ENCODE measurements at regions not wholly inside any gene's neighbourhood (a gene's known extent, or its start where the extent isn't known, plus 50 kb on each side); places are given as distances from the start of the nearest gene placed in this dataset.
"Not testable (repeated sequence)": the region's sequence is repeated elsewhere in the genome, so short reads cannot be mapped to it uniquely, and the experiment has no call there.

DNA sequence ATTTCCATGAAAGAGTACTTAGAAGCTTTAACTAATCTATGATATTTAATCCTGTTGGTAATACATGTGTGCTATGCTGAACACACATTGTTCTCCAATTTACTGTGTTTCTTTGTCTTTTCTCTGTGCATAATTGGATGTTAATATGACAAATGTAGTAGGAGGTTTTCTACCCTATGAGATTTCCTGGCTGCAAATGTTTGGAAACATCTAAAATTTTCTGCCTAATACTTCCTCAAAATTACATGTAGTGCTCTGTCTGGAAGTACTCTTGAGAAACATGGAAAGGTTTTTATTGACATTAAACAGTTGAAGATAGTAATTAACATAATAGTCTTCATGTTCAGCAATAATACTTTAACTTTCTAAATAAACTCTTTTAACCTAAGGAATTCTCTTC is 213.0 kb downstream of the KITLG start:
- no peaks in the 10 kb centered on the region for H3K27me3 Mint-ChIP-seq
- H3K9me3 Mint-ChIP-seq = peaks cover 2 to 3% of the 10 kb centered on the region in 2 donors
- H3K27ac Mint-ChIP-seq = no peak overlapping the region
- no peaks in the 10 kb centered on the region for H3K4me1 Mint-ChIP-seq
- no peaks in the 10 kb centered on the region for H3K36me3 Mint-ChIP-seq
- H3K4me3 Mint-ChIP-seq = no peak overlapping the region
- DNase-seq (no peak), ATAC-seq (replicated peaks) (no peak)

GRCh38 chr12:88368077-88368476 is 212.2 kb downstream of the KITLG start:
- not testable (repeated sequence) for H3K27me3 Mint-ChIP-seq; H3K9me3 Mint-ChIP-seq; ATAC-seq (replicated peaks); H3K4me3 Mint-ChIP-seq; H3K4me1 Mint-ChIP-seq; H3K27ac Mint-ChIP-seq; H3K36me3 Mint-ChIP-seq; DNase-seq

GRCh38 chr12:88371416-88372183 is 208.7 kb downstream of the KITLG start:
- DNase-seq (no peak), ATAC-seq (replicated peaks) (no peak)
- H3K4me1 Mint-ChIP-seq = no peaks in the 10 kb centered on the region
- H3K27me3 Mint-ChIP-seq = no peaks in the 10 kb centered on the region
- H3K27ac Mint-ChIP-seq = no peak overlapping the region
- no peaks in the 10 kb centered on the region for H3K36me3 Mint-ChIP-seq
- peaks cover 0 to 3% of the 10 kb centered on the region in 2 donors for H3K9me3 Mint-ChIP-seq
- H3K4me3 Mint-ChIP-seq = no peak overlapping the region

DNA sequence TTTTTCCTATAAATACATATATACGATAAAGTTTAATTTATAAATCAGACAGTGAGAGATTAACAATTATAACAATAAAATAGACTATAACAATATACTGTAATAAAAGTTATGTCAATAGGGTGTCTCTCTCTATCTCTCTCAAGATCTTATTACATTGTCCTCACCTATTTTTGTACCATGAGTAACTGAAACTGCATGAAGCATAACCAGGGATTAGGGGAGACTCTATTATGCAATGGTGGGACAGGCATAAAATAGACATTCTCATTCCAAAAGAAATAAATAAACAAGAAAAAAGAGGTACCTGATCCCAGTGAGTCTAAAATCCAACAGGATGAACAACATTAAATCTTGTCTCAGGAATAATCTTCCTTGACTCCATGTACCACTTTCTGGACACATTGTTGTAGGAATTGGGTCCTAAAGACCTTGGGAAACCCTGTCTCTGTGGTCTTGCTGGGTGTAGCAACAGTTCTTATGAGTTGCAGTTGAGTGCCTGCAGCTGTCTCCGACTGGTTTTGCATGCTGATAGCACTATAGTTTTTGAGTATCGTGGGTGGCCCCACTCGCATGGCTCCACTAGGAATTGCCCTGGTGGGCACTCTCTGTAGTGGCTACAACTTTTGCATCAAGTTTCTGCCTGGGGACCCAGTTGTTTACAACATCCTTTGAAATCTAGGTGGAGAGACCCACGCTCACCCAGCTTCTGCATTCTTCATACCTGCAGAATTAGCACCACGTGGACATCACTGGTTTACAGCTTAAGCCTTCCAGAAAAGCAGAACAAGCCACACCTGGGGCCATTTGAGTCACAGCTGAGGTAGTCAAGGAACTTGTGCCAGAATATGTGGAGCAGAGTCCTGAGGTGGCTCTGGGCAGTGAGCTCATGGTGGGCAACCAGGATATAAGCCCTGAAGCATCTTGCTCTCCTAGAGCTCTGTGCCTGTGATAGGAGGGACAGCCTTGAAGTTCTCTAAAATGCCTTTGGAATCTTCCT is 204.7 kb downstream of the KITLG start:
- DNase-seq = no peak
- ATAC-seq (replicated peaks) = no peak
- H3K27me3 Mint-ChIP-seq = no peaks in the 10 kb centered on the region

GRCh38 chr12:88377973-88378372 is 202.3 kb downstream of the KITLG start:
- ATAC-seq (replicated peaks) = no peak
- peaks cover 0 to 3% of the 10 kb centered on the region in 2 donors for H3K9me3 Mint-ChIP-seq
- H3K36me3 Mint-ChIP-seq = no peaks in the 10 kb centered on the region
- DNase-seq = no peak
- H3K27me3 Mint-ChIP-seq = no peaks in the 10 kb centered on the region
- H3K4me1 Mint-ChIP-seq = no peaks in the 10 kb centered on the region
- H3K4me3 Mint-ChIP-seq = no peak overlapping the region
- H3K27ac Mint-ChIP-seq = no peak overlapping the region

More for the DNA sequence above, 204.7 kb downstream of the KITLG start:
- no peak overlapping the region for H3K4me3 Mint-ChIP-seq
- H3K27ac Mint-ChIP-seq = no peak overlapping the region
- no peaks in the 10 kb centered on the region for H3K36me3 Mint-ChIP-seq
- H3K4me1 Mint-ChIP-seq = no peaks in the 10 kb centered on the region
- H3K9me3 Mint-ChIP-seq = no peaks in the 10 kb centered on the region

DNA sequence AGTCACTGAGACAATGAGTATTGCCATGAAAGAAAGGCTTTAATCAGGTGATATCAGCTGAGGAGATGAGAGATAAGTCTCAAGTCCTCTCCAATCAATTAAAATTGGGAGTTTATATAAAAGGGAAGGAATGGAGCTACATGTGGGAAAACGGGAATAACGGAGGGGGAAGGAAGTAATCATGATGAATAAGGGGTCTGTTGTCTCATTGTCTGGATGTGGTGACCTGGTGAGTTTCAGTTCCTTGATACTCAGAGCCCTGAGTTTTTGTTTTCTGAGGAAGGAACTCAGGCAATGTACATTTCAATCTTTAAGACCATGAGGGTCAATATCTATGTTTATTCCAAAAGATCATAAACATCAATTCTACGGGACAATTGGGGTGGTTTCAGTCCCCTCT is 198.8 kb downstream of the KITLG start:
- Mint-ChIP-seq H3K4me3 (no peak overlapping the region), H3K27ac (no peak overlapping the region)
- ATAC-seq (replicated peaks) = no peak

DNA sequence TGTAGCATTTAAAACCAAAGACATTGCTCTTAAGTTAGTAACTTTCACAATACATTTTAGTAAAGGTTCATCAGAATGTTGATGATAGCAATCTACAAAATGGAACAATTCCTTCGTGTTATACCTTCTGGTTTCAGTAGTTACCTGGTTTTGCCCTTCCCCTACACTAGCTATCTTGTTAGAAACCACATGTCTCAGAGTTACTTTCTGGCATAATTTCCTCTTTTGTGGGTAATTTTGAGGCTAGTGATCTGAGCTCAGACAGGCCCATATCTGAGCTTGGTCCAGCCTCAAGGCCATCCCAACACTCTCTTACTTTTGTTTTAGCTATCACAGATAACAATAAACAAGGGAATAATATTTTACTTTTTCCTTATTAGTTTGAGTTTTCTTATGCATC is 196.9 kb downstream of the KITLG start:
- Mint-ChIP-seq H3K4me3 (no peak overlapping the region), H3K9me3 (peaks cover under 1 to 5% of the 10 kb centered on the region in 2 donors), H3K36me3 (no peaks in the 10 kb centered on the region), H3K4me1 (peaks cover 2 to 4% of the 10 kb centered on the region in 2 donors), H3K27me3 (no peaks in the 10 kb centered on the region), H3K27ac (no peak overlapping the region)
- DNase-seq (no peak), ATAC-seq (replicated peaks) (no peak)

More for the DNA sequence above, 198.8 kb downstream of the KITLG start:
- DNase-seq = no peak
- Mint-ChIP-seq H3K36me3 (no peaks in the 10 kb centered on the region), H3K9me3 (peaks cover 0 to 4% of the 10 kb centered on the region in 2 donors), H3K27me3 (no peaks in the 10 kb centered on the region), H3K4me1 (no peaks in the 10 kb centered on the region)

- ATAC-seq (replicated peaks) (peak; percentile 69 to 70), DNase-seq (no peak)
- peaks cover 3 to 7% of the 10 kb centered on the region in 2 donors for H3K9me3 Mint-ChIP-seq
- H3K36me3 Mint-ChIP-seq = no peaks in the 10 kb centered on the region
- no peak overlapping the region for H3K27ac Mint-ChIP-seq
- peaks cover 4 to 13% of the 10 kb centered on the region in 2 donors for H3K4me1 Mint-ChIP-seq
- H3K27me3 Mint-ChIP-seq = peaks cover 0 to 4% of the 10 kb centered on the region in 2 donors
- no peak overlapping the region for H3K4me3 Mint-ChIP-seq
Measured at GRCh38 chr12:88388566-88389540, 191.4 kb downstream of the KITLG start.

DNA sequence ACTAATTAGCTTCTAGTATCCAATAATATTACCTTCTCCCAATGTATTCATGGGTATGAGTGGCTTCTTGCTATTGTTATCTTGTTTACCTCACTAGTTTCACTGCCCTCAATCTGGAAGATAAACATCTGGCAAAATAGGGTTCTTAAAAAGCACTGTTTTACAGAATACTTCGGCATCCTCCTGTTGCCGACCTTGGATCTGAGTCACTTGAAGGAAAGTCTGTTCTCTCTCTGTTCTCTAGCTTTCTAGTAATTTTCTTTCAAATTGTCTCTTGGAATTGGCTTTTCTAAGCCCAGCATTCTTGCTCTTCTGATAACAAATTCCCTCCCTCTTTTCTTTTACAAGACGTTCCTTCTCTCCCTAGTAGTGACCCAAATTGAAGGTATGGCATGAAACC is 189.5 kb downstream of the KITLG start:
- Mint-ChIP-seq H3K9me3 (peaks cover 3 to 8% of the 10 kb centered on the region in 2 donors), H3K27me3 (peaks cover 0 to 4% of the 10 kb centered on the region in 2 donors), H3K4me1 (peaks cover 4 to 13% of the 10 kb centered on the region in 2 donors), H3K4me3 (no peak overlapping the region), H3K27ac (no peak overlapping the region), H3K36me3 (no peaks in the 10 kb centered on the region)
- ATAC-seq (replicated peaks) (no peak), DNase-seq (no peak)

DNA sequence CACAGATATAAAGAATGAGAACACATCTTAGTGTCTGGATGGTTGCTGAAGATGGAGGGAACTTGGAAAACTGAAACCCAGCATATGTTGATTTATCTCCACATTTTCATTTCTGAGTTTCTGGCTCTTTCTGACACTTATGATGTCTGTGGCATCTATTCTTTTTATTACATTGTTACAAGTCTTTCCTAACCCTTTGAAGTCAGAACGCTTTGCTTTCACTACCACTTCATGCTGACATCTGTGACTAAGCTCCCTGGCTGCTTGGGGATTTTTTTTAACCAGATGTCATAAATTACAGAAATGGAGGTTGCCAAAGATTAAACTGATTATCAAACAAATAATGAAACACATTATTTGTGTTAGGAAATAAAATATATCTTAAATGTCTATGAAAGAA is 188.7 kb downstream of the KITLG start:
- H3K27ac Mint-ChIP-seq = no peak overlapping the region
- ATAC-seq (replicated peaks) = no peak
- peaks cover 4 to 13% of the 10 kb centered on the region in 2 donors for H3K4me1 Mint-ChIP-seq
- no peak for DNase-seq
- H3K36me3 Mint-ChIP-seq = no peaks in the 10 kb centered on the region
- peaks cover 3 to 8% of the 10 kb centered on the region in 2 donors for H3K9me3 Mint-ChIP-seq
- H3K27me3 Mint-ChIP-seq = peaks cover 0 to 4% of the 10 kb centered on the region in 2 donors
- no peak overlapping the region for H3K4me3 Mint-ChIP-seq

GRCh38 chr12:88393017-88393767 is 187.1 kb downstream of the KITLG start:
- no peak for DNase-seq
- ATAC-seq (replicated peaks) = peak in 1 of 2 donors; percentile 23
- Mint-ChIP-seq H3K27me3 (peaks cover 0 to 4% of the 10 kb centered on the region in 2 donors), H3K4me1 (peaks cover 4 to 11% of the 10 kb centered on the region in 2 donors), H3K4me3 (no peak overlapping the region), H3K27ac (no peak overlapping the region), H3K36me3 (no peaks in the 10 kb centered on the region), H3K9me3 (peaks cover 3 to 8% of the 10 kb centered on the region in 2 donors)

GRCh38 chr12:88398031-88398430 is 182.2 kb downstream of the KITLG start:
- H3K4me1 Mint-ChIP-seq = no peaks in the 10 kb centered on the region
- no peaks in the 10 kb centered on the region for H3K27me3 Mint-ChIP-seq
- no peaks in the 10 kb centered on the region for H3K36me3 Mint-ChIP-seq
- DNase-seq (no peak), ATAC-seq (replicated peaks) (no peak)
- H3K27ac Mint-ChIP-seq = no peak overlapping the region
- H3K9me3 Mint-ChIP-seq = peaks cover 0 to 4% of the 10 kb centered on the region in 2 donors
- H3K4me3 Mint-ChIP-seq = no peak overlapping the region

- H3K36me3 Mint-ChIP-seq = no peaks in the 10 kb centered on the region
- DNase-seq (no peak), ATAC-seq (replicated peaks) (no peak)
- no peaks in the 10 kb centered on the region for H3K4me1 Mint-ChIP-seq
- no peak overlapping the region for H3K4me3 Mint-ChIP-seq
- no peak overlapping the region for H3K27ac Mint-ChIP-seq
- no peaks in the 10 kb centered on the region for H3K9me3 Mint-ChIP-seq
- H3K27me3 Mint-ChIP-seq = no peaks in the 10 kb centered on the region
Measured at GRCh38 chr12:88399811-88400210, 180.5 kb downstream of the KITLG start.

Measured in stimulated activated naive B cell treated with anti-CD40 and anti-IgM and Interleukin-4, amounts not matched to agents 10 μg/mL and 1 μg/mL and 100 μg/mL, for 72 hours (primary cell).